Colonic mucosa (tissue), 4 donors: ENCODE measurements at regions not wholly inside any gene's neighbourhood (a gene's known extent, or its start where the extent isn't known, plus 50 kb on each side); places are given as distances from the start of the nearest gene placed in this dataset.

Experiments
- DNase-seq: peaks from one replicate; pipeline ENCODE4 v3.0.0-alpha.2; 2020
- H3K27ac ChIP-seq: fragments of 200-600 bp; one replicate; pipeline ENCODE4 v1.8.0; 2021
- H3K27me3 ChIP-seq: fragments of 200-600 bp; one replicate; pipeline ENCODE4 v1.8.0; 2021
- H3K36me3 ChIP-seq: fragments of 200-600 bp; one replicate; pipeline ENCODE4 v1.8.0; 2021
- H3K4me1 ChIP-seq: fragments of 200-600 bp; one replicate; pipeline ENCODE4 v1.8.0; 2021; ENCODE audit warnings: mild to moderate bottlenecking
- H3K4me3 ChIP-seq: fragments of 200-600 bp; one replicate; pipeline ENCODE4 v1.8.0; 2021
- H3K9ac ChIP-seq, 2 donors: one replicate each; pipeline ENCODE4 v1.7.0; 2013; ENCODE audit warnings: control low read depth in 2 of 2, low read depth in 2 of 2, low read length in 2 of 2
- H3K9me3 ChIP-seq: fragments of 200-600 bp; one replicate; pipeline ENCODE4 v1.8.0; 2021
- CTCF ChIP-seq: fragments of 200-600 bp; IDR thresholded peaks from one replicate; pipeline ENCODE4 v1.8.0; 2022; ENCODE audit warnings: antibody characterized with exemption, mild to moderate bottlenecking
- intact Hi-C: fragments of 100-400 bp; cut with DNase I; formaldehyde crosslinking; loops from one replicate; pipeline ENCODE4 v1.14.1; 2022
- donor health status: healthy.
- donor health status: DM: no; HTN: no; CAD: no.
- donor health status: DM: no; HTN: no; CAD: no.

GRCh38 chr4:90060039-90060438 is 67.2 kb upstream of the CCSER1 start:
- H3K27me3 ChIP-seq = no peaks in the 10 kb centered on the region
- no peak overlapping the region for H3K27ac ChIP-seq
- H3K9ac ChIP-seq = no peak overlapping the region
- no peak for DNase-seq
- no peaks in the 10 kb centered on the region for H3K4me1 ChIP-seq
- no peaks in the 10 kb centered on the region for H3K9me3 ChIP-seq
- no peak for TF ChIP-seq CTCF
- H3K36me3 ChIP-seq = no peaks in the 10 kb centered on the region
- H3K4me3 ChIP-seq = no peak overlapping the region
- intact Hi-C loops = no loop called here

GRCh38 chr4:90061881-90062280 is 65.3 kb upstream of the CCSER1 start:
- Histone ChIP-seq H3K27ac (no peak overlapping the region), H3K4me3 (no peak overlapping the region), H3K4me1 (no peaks in the 10 kb centered on the region), H3K36me3 (no peaks in the 10 kb centered on the region), H3K9me3 (no peaks in the 10 kb centered on the region), H3K9ac (no peak overlapping the region), H3K27me3 (no peaks in the 10 kb centered on the region)
- intact Hi-C loops = no loop called here
- TF ChIP-seq CTCF = no peak
- DNase-seq = no peak

- no peak for TF ChIP-seq CTCF
- DNase-seq = no peak
- H3K9ac ChIP-seq = no peak overlapping the region
- H3K9me3 ChIP-seq = no peaks in the 10 kb centered on the region
- intact Hi-C loops = no loop called here
- H3K27ac ChIP-seq = no peak overlapping the region
- H3K27me3 ChIP-seq = no peaks in the 10 kb centered on the region
- H3K36me3 ChIP-seq = no peaks in the 10 kb centered on the region
- no peak overlapping the region for H3K4me3 ChIP-seq
- H3K4me1 ChIP-seq = no peaks in the 10 kb centered on the region
Measured at GRCh38 chr4:90064196-90064595, 63.0 kb upstream of the CCSER1 start.

GRCh38 chr4:90069151-90069550 is 58.0 kb upstream of the CCSER1 start:
- H3K9ac ChIP-seq = no peak overlapping the region
- no peak for DNase-seq
- no peak for TF ChIP-seq CTCF
- H3K27ac ChIP-seq = no peak overlapping the region
- intact Hi-C loops = no loop called here
- no peaks in the 10 kb centered on the region for H3K36me3 ChIP-seq
- no peaks in the 10 kb centered on the region for H3K4me1 ChIP-seq
- no peaks in the 10 kb centered on the region for H3K27me3 ChIP-seq
- no peak overlapping the region for H3K4me3 ChIP-seq
- no peaks in the 10 kb centered on the region for H3K9me3 ChIP-seq

- TF ChIP-seq CTCF = no peak
- DNase-seq = no peak
- H3K36me3 ChIP-seq = no peaks in the 10 kb centered on the region
- no peaks in the 10 kb centered on the region for H3K9me3 ChIP-seq
- H3K4me3 ChIP-seq = no peak overlapping the region
- no peak overlapping the region for H3K9ac ChIP-seq
- H3K27ac ChIP-seq = no peak overlapping the region
- no peaks in the 10 kb centered on the region for H3K4me1 ChIP-seq
- intact Hi-C loops = no loop called here
- no peaks in the 10 kb centered on the region for H3K27me3 ChIP-seq
Measured at GRCh38 chr4:90071289-90072235, 55.6 kb upstream of the CCSER1 start.
